Hepatocyte (in vitro differentiated cells): ENCODE measurements at regions not wholly inside any gene's neighbourhood (a gene's known extent, or its start where the extent isn't known, plus 50 kb on each side); places are given as distances from the start of the nearest gene placed in this dataset.

ENCODE experiments used
- DNase-seq: peaks from one replicate; pipeline ENCODE4 v3.0.0-alpha.2; 2016; ENCODE audit warnings: low spot score
- H2AFZ ChIP-seq: fragments of 200-600 bp; sonication (generic); 2 replicates; pipeline ENCODE4 v1.6.0; 2016; ENCODE audit warnings: antibody characterized with exemption, mild to moderate bottlenecking
- H3K27ac ChIP-seq: fragments of 200-600 bp; sonication (generic); 2 replicates; pipeline ENCODE4 v1.5.1; 2016; ENCODE audit warnings: mild to moderate bottlenecking
- H3K27me3 ChIP-seq: fragments of 200-600 bp; sonication (generic); 2 replicates; pipeline ENCODE4 v1.6.1; 2016
- H3K36me3 ChIP-seq: fragments of 200-600 bp; sonication (generic); replicated peaks from 2 replicates; pipeline ENCODE4 v1.5.1; 2016; ENCODE audit warnings: low read depth; ENCODE audit not compliant: insufficient read depth
- H3K4me1 ChIP-seq: fragments of 200-600 bp; sonication (generic); 2 replicates; pipeline ENCODE4 v1.5.1; 2016; ENCODE audit warnings: mild to moderate bottlenecking, moderate library complexity; ENCODE audit not compliant: insufficient read depth
- H3K4me2 ChIP-seq: fragments of 200-600 bp; sonication (generic); 2 replicates; pipeline ENCODE4 v1.6.0; 2016
- H3K4me3 ChIP-seq: fragments of 200-600 bp; sonication (generic); 2 replicates; pipeline ENCODE4 v1.5.1; 2016; ENCODE audit warnings: mild to moderate bottlenecking
- H3K79me2 ChIP-seq: fragments of 200-600 bp; sonication (generic); 2 replicates; pipeline ENCODE4 v1.6.0; 2017; ENCODE audit warnings: mild to moderate bottlenecking
- H3K9me2 ChIP-seq: fragments of 200-600 bp; sonication (generic); replicated peaks from 2 replicates; pipeline ENCODE4 v1.6.0; 2017; ENCODE audit warnings: mild to moderate bottlenecking; ENCODE audit not compliant: insufficient read depth
- H3K9me3 ChIP-seq: fragments of 200-600 bp; sonication (generic); 2 replicates; pipeline ENCODE4 v1.5.1; 2016; ENCODE audit warnings: low read depth, mild to moderate bottlenecking
- H4K20me1 ChIP-seq: fragments of 200-600 bp; sonication (generic); 2 replicates; pipeline ENCODE4 v1.6.0; 2016; ENCODE audit warnings: mild to moderate bottlenecking; ENCODE audit not compliant: insufficient read depth, poor library complexity, severe bottlenecking
- CTCF ChIP-seq: fragments of 200-600 bp; sonication (generic); IDR thresholded peaks from 2 replicates; pipeline ENCODE4 v1.5.1; 2016; ENCODE audit warnings: antibody characterized with exemption, mild to moderate bottlenecking; ENCODE audit not compliant: poor library complexity
- EZH2 ChIP-seq: fragments of 200-600 bp; sonication (generic); IDR thresholded peaks from 2 replicates; pipeline ENCODE4 v1.6.1; 2016; ENCODE audit warnings: antibody characterized with exemption, mild to moderate bottlenecking, borderline replicate concordance
- EZH2phosphoT487 ChIP-seq: fragments of 200-600 bp; sonication (generic); IDR thresholded peaks from one replicate; pipeline ENCODE4 v1.6.1; 2018; ENCODE audit warnings: antibody characterized with exemption, mild to moderate bottlenecking, low read depth, moderate library complexity; ENCODE audit not compliant: unreplicated experiment, severe bottlenecking
- WGBS: methylation state at CpG from one replicate; pipeline ENCODE4 v1.1.6; 2016; ENCODE audit warnings: low lambda C conversion rate; ENCODE audit errors: missing lambda C conversion rate; 5-methylcytosine and 5-hydroxymethylcytosine counted together

- Histone ChIP-seq H4K20me1 (no peaks in the 10 kb centered on the region), H3K9me2 (no peaks in the 10 kb centered on the region), H3K79me2 (no peaks in the 10 kb centered on the region), H3K36me3 (no peaks in the 10 kb centered on the region), H3K4me3 (no peak overlapping the region), H3K9me3 (no peaks in the 10 kb centered on the region), H3K4me2 (no peak overlapping the region), H3K27me3 (no peaks in the 10 kb centered on the region), H3K27ac (no peak overlapping the region), H2AFZ (no peak overlapping the region), H3K4me1 (peaks cover 9% of the 10 kb centered on the region)
- DNase-seq, result no peak
- 57% methylated on average over 1 of the region's 1 CpG for WGBS
- no peak for TF ChIP-seq EZH2phosphoT487
- no peak for TF ChIP-seq EZH2
- TF ChIP-seq CTCF, result no peak
Measured at GRCh38 chr10:21396889-21397288, 128.6 kb downstream of the SKIDA1 start.

- no peak for TF ChIP-seq EZH2
- no peak for TF ChIP-seq CTCF
- TF ChIP-seq EZH2phosphoT487, result no peak
Measured at GRCh38 chr10:21393931-21394330, 131.6 kb downstream of the SKIDA1 start.

GRCh38 chr10:21388589-21388988 is 136.9 kb downstream of the SKIDA1 start:
- TF ChIP-seq CTCF, result no peak
- TF ChIP-seq EZH2phosphoT487, result no peak
- no peak for TF ChIP-seq EZH2

More at GRCh38 chr10:21393931-21394330, 131.6 kb downstream of the SKIDA1 start:
- Histone ChIP-seq H3K4me2 (no peak overlapping the region), H3K36me3 (no peaks in the 10 kb centered on the region), H3K4me3 (no peak overlapping the region), H3K4me1 (peaks cover 3% of the 10 kb centered on the region), H2AFZ (no peak overlapping the region), H3K27ac (no peak overlapping the region), H4K20me1 (no peaks in the 10 kb centered on the region), H3K9me3 (no peaks in the 10 kb centered on the region), H3K27me3 (no peaks in the 10 kb centered on the region), H3K9me2 (no peaks in the 10 kb centered on the region), H3K79me2 (no peaks in the 10 kb centered on the region)
- no peak for DNase-seq
- WGBS, result 95% methylated on average over 20 of the region's 20 CpGs

GRCh38 chr10:21387868-21388267 is 137.6 kb downstream of the SKIDA1 start:
- H3K4me1 ChIP-seq, result no peaks in the 10 kb centered on the region
- TF ChIP-seq EZH2phosphoT487 (no peak), CTCF (no peak), EZH2 (no peak)
- no peak overlapping the region for H3K27ac ChIP-seq
- H2AFZ ChIP-seq, result no peak overlapping the region
- H4K20me1 ChIP-seq, result no peaks in the 10 kb centered on the region
- H3K36me3 ChIP-seq, result no peaks in the 10 kb centered on the region
- no peak overlapping the region for H3K4me3 ChIP-seq
- no peaks in the 10 kb centered on the region for H3K9me2 ChIP-seq
- 82% methylated on average over 11 of the region's 11 CpGs for WGBS
- H3K4me2 ChIP-seq, result no peak overlapping the region
- H3K79me2 ChIP-seq, result no peaks in the 10 kb centered on the region
- no peak for DNase-seq
- no peaks in the 10 kb centered on the region for H3K9me3 ChIP-seq
- no peaks in the 10 kb centered on the region for H3K27me3 ChIP-seq

More at GRCh38 chr10:21388589-21388988, 136.9 kb downstream of the SKIDA1 start:
- H3K79me2 ChIP-seq, result no peaks in the 10 kb centered on the region
- no peaks in the 10 kb centered on the region for H3K36me3 ChIP-seq
- H3K4me2 ChIP-seq, result no peak overlapping the region
- no peak overlapping the region for H2AFZ ChIP-seq
- H3K27me3 ChIP-seq, result no peaks in the 10 kb centered on the region
- DNase-seq, result no peak
- H3K4me3 ChIP-seq, result no peak overlapping the region
- 79% methylated on average over 8 of the region's 8 CpGs for WGBS
- no peaks in the 10 kb centered on the region for H3K9me2 ChIP-seq
- H3K27ac ChIP-seq, result no peak overlapping the region
- H3K4me1 ChIP-seq, result no peaks in the 10 kb centered on the region
- H3K9me3 ChIP-seq, result no peaks in the 10 kb centered on the region
- no peaks in the 10 kb centered on the region for H4K20me1 ChIP-seq
